Endothelial cell of umbilical vein (primary cell): ENCODE measurements at regions not wholly inside any gene's neighbourhood (a gene's known extent, or its start where the extent isn't known, plus 50 kb on each side); places are given as distances from the start of the nearest gene placed in this dataset.

Source experiments
- BruUV-seq: library from RNA; stranded (reverse); fragments of 400-500 nt; replicated peaks from 2 replicates; lab custom pipeline; 2021; lab: Mats Ljungman, UMichigan
- CTCF ChIA-PET: fragments of 300-600, 350-600 bp; sonication (Branson Sonifier 250); formaldehyde crosslinking; loops from one replicate; lab custom pipeline; 2021; ENCODE audit warnings: antibody characterized with exemption, inconsistent platforms; lab: Charles Lee
- POLR2A ChIA-PET: fragments of 300-600, 350-600 bp; sonication (Branson Sonifier 250); formaldehyde crosslinking; loops from one replicate; lab custom pipeline; 2021; ENCODE audit warnings: antibody characterized with exemption, inconsistent platforms; lab: Charles Lee
- DNase-seq: peaks from one replicate; pipeline ENCODE4 v3.0.0-alpha.2; 2011; ENCODE audit warnings: low read depth, low spot score
- FAIRE-seq: peaks from 2 replicates; lab custom pipeline; 2011; peaks lifted over from hg19 to GRCh38; lab: Jason Lieb, UNC
- H2AFZ ChIP-seq: 2 replicates; pipeline ENCODE4 v1.6.0; 2012; ENCODE audit warnings: low read depth, low read length, control low read depth, inconsistent platforms
- H3K27ac ChIP-seq: 2 replicates; pipeline ENCODE4 v1.5.1; 2011; ENCODE audit warnings: low read depth, mild to moderate bottlenecking, control low read depth, low read length, moderate library complexity; ENCODE audit not compliant: insufficient read depth
- H3K27me3 ChIP-seq, 2 experiments: 2 replicates each; pipeline versions ENCODE4 v1.6.0 to v1.6.1; 2011; ENCODE audit warnings: low read length in 2 of 2, mixed read lengths in 1 of 2; ENCODE audit not compliant: control insufficient read depth in 2 of 2, insufficient read depth in 2 of 2
- H3K36me3 ChIP-seq, 2 experiments: 2 replicates in 1 of 2; 3 replicates in 1 of 2; pipeline ENCODE4 v1.5.1; 2011; ENCODE audit warnings: low read length in 2 of 2, mild to moderate bottlenecking in 1 of 2, moderate library complexity in 1 of 2; ENCODE audit not compliant: control insufficient read depth in 2 of 2, insufficient read depth in 2 of 2; ENCODE audit errors: extremely low read depth in 1 of 2
- H3K4me1 ChIP-seq: 3 replicates; pipeline ENCODE4 v1.5.1; 2011; ENCODE audit warnings: mild to moderate bottlenecking, low read length; ENCODE audit not compliant: control insufficient read depth, insufficient read depth; ENCODE audit errors: extremely low read depth
- H3K4me2 ChIP-seq: 2 replicates; pipeline ENCODE4 v1.6.1; 2011; ENCODE audit warnings: low read length, control low read depth, mixed read lengths; ENCODE audit not compliant: insufficient read depth
- H3K4me3 ChIP-seq, 3 experiments: fragments of 200-600 bp in 1 of 3; sonication (generic), shearing (Covaris generic) in 1 of 3; replicated peaks in 1 of 3; 2 replicates each; pipeline ENCODE4 v1.5.1; 2011 to 2016; ENCODE audit warnings: control low read depth in 3 of 3, low read length in 3 of 3, mild to moderate bottlenecking in 2 of 3, inconsistent platforms in 1 of 3, low read depth in 1 of 3, moderate library complexity in 1 of 3; ENCODE audit not compliant: insufficient read depth in 1 of 3
- H3K79me2 ChIP-seq: 2 replicates; pipeline ENCODE4 v1.6.0; 2012; ENCODE audit warnings: low read length, inconsistent platforms; ENCODE audit not compliant: control insufficient read depth, insufficient read depth
- H3K9ac ChIP-seq: replicated peaks from 2 replicates; pipeline ENCODE3; 2011; ENCODE audit warnings: low read length, control low read depth; ENCODE audit not compliant: insufficient read depth; ENCODE audit errors: extremely low read depth
- H3K9me1 ChIP-seq: replicated peaks from 3 replicates; pipeline ENCODE4 v1.6.0; 2011; ENCODE audit warnings: mild to moderate bottlenecking, low read length; ENCODE audit not compliant: control insufficient read depth, insufficient read depth; ENCODE audit errors: extremely low read depth
- H3K9me3 ChIP-seq: replicated peaks from 2 replicates; pipeline ENCODE4 v1.5.1; 2012; ENCODE audit warnings: low read length, inconsistent platforms; ENCODE audit not compliant: control insufficient read depth, insufficient read depth
- H4K20me1 ChIP-seq: replicated peaks from 2 replicates; pipeline ENCODE3; 2011; ENCODE audit warnings: mild to moderate bottlenecking, low read length; ENCODE audit not compliant: control insufficient read depth, insufficient read depth; ENCODE audit errors: extremely low read depth
- EZH2 ChIP-seq: IDR thresholded peaks from 2 replicates; pipeline ENCODE4 v1.6.1; 2012; ENCODE audit warnings: borderline replicate concordance, low read depth, mild to moderate bottlenecking, moderate library complexity, low read length, inconsistent platforms; ENCODE audit not compliant: severe bottlenecking
- FOS ChIP-seq: IDR thresholded peaks from 2 replicates; pipeline ENCODE4 v1.6.1; 2011; ENCODE audit warnings: mild to moderate bottlenecking, low read length, moderate library complexity, borderline replicate concordance; ENCODE audit not compliant: insufficient read depth
- GATA2 ChIP-seq: IDR thresholded peaks from 2 replicates; pipeline ENCODE4 v1.7.0; 2011; ENCODE audit warnings: low read depth, mild to moderate bottlenecking, moderate library complexity, mixed read lengths, low read length; ENCODE audit not compliant: insufficient read length, insufficient read depth
- JUN ChIP-seq: IDR thresholded peaks from 2 replicates; pipeline ENCODE4 v1.6.1; 2011; ENCODE audit warnings: borderline replicate concordance, low read depth; ENCODE audit not compliant: insufficient read length, insufficient read depth
- MYC ChIP-seq: IDR thresholded peaks from one replicate; pipeline ENCODE4 v1.6.1; 2011; ENCODE audit warnings: mild to moderate bottlenecking, low read depth, low read length
- POLR2A ChIP-seq: IDR thresholded peaks from 2 replicates; pipeline ENCODE4 v1.6.1; 2012; ENCODE audit warnings: low read depth, mild to moderate bottlenecking, control low read depth, low read length
- POLR2AphosphoS5 ChIP-seq: IDR thresholded peaks from 2 replicates; pipeline ENCODE4 v1.6.1; 2012; ENCODE audit warnings: low read depth, mild to moderate bottlenecking, control low read depth, low read length, moderate library complexity; ENCODE audit not compliant: insufficient read depth
- dilution Hi-C: fragments of 300-500 bp; cut with MboI; formaldehyde crosslinking; loops from one replicate; pipeline ENCODE4 v1.15.0; 2019; ENCODE audit warnings: low sequenced_read_pairs; ENCODE audit not compliant: extremely low pct_ligation_motif_present
- intact Hi-C: fragments of 100-400 bp; cut with micrococcal nuclease; formaldehyde crosslinking; loops from one replicate; pipeline ENCODE4 v1.10.0; 2022
- TF ChIP-seq, protein P1 (sequence below), 2 donors: IDR thresholded peaks; 1 replicate in 1 of 2; 2 replicates in 1 of 2; pipeline ENCODE4 v1.5.1; 2011; ENCODE audit warnings: low read length in 2 of 2, mild to moderate bottlenecking in 2 of 2, moderate library complexity in 2 of 2, control low read depth in 1 of 2, inconsistent platforms in 1 of 2, low read depth in 1 of 2; ENCODE audit not compliant: insufficient read depth in 1 of 2; ENCODE audit errors: extremely low read depth in 1 of 2
- TF ChIP-seq, protein P2 (sequence below): IDR thresholded peaks from 2 replicates; pipeline ENCODE4 v1.6.1; 2011; ENCODE audit not compliant: insufficient read depth, insufficient read length

DNA sequence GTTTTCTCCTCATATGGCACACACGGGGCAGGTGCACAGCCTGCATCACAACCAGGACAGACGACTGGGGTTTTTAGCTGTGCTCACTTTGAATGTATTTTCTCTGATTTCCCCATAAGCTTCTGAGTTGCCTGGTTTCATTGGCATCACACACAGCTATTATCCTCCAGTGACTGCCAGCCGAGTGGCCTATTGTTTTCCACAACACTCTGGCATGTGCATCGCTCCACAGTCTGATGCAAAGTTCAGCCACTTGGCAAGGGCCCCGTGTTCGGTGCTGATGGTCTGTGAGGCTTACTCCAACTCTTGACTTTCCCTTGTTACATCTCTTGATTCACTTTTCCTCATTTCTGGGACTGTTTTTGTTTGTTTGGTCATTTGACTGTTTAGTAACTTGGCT, 593.1 kb downstream of the CBLN2 start:
- Histone ChIP-seq H3K36me3 (no peaks in the 10 kb centered on the region), H3K27ac (no peak overlapping the region), H3K9me1 (no peaks in the 10 kb centered on the region), H3K4me1 (no peaks in the 10 kb centered on the region), H3K4me2 (no peak overlapping the region), H3K9me3 (no peaks in the 10 kb centered on the region), H2AFZ (no peak overlapping the region), H3K79me2 (no peaks in the 10 kb centered on the region), H3K27me3 (no peaks in the 10 kb centered on the region), H4K20me1 (no peaks in the 10 kb centered on the region), H3K4me3 (no peak overlapping the region), H3K9ac (no peak overlapping the region)
- TF ChIP-seq EZH2 (no peak), POLR2AphosphoS5 (no peak), GATA2 (no peak), FOS (no peak), JUN (no peak), MYC (no peak), POLR2A (no peak)
- TF ChIP-seq, protein P1, sequence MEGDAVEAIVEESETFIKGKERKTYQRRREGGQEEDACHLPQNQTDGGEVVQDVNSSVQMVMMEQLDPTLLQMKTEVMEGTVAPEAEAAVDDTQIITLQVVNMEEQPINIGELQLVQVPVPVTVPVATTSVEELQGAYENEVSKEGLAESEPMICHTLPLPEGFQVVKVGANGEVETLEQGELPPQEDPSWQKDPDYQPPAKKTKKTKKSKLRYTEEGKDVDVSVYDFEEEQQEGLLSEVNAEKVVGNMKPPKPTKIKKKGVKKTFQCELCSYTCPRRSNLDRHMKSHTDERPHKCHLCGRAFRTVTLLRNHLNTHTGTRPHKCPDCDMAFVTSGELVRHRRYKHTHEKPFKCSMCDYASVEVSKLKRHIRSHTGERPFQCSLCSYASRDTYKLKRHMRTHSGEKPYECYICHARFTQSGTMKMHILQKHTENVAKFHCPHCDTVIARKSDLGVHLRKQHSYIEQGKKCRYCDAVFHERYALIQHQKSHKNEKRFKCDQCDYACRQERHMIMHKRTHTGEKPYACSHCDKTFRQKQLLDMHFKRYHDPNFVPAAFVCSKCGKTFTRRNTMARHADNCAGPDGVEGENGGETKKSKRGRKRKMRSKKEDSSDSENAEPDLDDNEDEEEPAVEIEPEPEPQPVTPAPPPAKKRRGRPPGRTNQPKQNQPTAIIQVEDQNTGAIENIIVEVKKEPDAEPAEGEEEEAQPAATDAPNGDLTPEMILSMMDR (IDR thresholded peaks at IDR 0.05; ENCODE audit: extremely low read depth in 1 of 2, insufficient read depth in 1 of 2, low read depth in 1 of 2, low read length in 2 of 2): no peak
- TF ChIP-seq, protein P2, sequence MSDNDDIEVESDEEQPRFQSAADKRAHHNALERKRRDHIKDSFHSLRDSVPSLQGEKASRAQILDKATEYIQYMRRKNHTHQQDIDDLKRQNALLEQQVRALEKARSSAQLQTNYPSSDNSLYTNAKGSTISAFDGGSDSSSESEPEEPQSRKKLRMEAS: no peak
- intact Hi-C loops: no loop called here
- no peak for FAIRE-seq
- dilution Hi-C loops: no loop called here
- POLR2A ChIA-PET: no interaction called here
- BruUV-seq: no TSS peak
- no peak for DNase-seq
- CTCF ChIA-PET: no interaction called here
